Astrocyte (in vitro differentiated cells and primary cell): ENCODE measurements at regions not wholly inside any gene's neighbourhood (a gene's known extent, or its start where the extent isn't known, plus 50 kb on each side); places are given as distances from the start of the nearest gene placed in this dataset.

Experiments
- EZH2 ChIP-seq: IDR thresholded peaks from 2 replicates; pipeline ENCODE4 v1.6.1; 2012; ENCODE audit warnings: mild to moderate bottlenecking, low read length, inconsistent platforms; ENCODE audit not compliant: insufficient read depth
- TF ChIP-seq, protein P1 (sequence below): IDR thresholded peaks from 2 replicates; pipeline ENCODE4 v1.5.1; 2011; ENCODE audit warnings: low read depth, mild to moderate bottlenecking, inconsistent platforms, low read length, moderate library complexity; ENCODE audit not compliant: insufficient read depth

DNA sequence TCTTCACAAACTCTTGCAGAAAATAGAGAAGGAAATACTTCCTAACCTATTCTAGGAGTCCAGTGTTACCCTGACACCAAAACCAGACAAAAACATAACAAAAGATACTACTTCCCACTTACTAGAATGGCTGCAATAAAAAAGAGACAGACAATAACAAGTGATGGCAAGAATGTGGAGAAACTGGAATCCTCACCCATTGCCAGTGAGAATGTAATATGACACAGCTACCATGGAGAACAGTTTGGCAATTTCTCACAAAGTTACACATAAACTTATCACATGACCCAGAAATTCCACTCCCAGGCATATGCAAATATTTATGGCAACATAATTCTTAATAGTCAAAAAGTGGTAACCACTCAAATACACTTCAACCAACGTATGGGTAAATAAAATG is 209.8 kb upstream of the CTAGE1 start:
- TF ChIP-seq, protein P1, sequence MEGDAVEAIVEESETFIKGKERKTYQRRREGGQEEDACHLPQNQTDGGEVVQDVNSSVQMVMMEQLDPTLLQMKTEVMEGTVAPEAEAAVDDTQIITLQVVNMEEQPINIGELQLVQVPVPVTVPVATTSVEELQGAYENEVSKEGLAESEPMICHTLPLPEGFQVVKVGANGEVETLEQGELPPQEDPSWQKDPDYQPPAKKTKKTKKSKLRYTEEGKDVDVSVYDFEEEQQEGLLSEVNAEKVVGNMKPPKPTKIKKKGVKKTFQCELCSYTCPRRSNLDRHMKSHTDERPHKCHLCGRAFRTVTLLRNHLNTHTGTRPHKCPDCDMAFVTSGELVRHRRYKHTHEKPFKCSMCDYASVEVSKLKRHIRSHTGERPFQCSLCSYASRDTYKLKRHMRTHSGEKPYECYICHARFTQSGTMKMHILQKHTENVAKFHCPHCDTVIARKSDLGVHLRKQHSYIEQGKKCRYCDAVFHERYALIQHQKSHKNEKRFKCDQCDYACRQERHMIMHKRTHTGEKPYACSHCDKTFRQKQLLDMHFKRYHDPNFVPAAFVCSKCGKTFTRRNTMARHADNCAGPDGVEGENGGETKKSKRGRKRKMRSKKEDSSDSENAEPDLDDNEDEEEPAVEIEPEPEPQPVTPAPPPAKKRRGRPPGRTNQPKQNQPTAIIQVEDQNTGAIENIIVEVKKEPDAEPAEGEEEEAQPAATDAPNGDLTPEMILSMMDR = no peak
- no peak for TF ChIP-seq EZH2
